OCI-LY7 (cell line): ENCODE measurements at regions not wholly inside any gene's neighbourhood (a gene's known extent, or its start where the extent isn't known, plus 50 kb on each side); places are given as distances from the start of the nearest gene placed in this dataset.

Experiments
- BruUV-seq: library from RNA; stranded (reverse); fragments of 400-500 nt; replicated peaks from 2 replicates; lab custom pipeline; 2021; lab: Mats Ljungman, UMichigan
- CTCF ChIA-PET: fragments of 300-600 bp; sonication (Branson Sonifier 250); formaldehyde crosslinking; loops from one replicate; lab custom pipeline; 2022; ENCODE audit warnings: antibody characterized with exemption; ENCODE audit not compliant: unreplicated experiment; lab: Charles Lee
- POLR2A ChIA-PET: fragments of 300-600 bp; sonication (Branson Sonifier 250); formaldehyde crosslinking; loops from one replicate; lab custom pipeline; 2022; ENCODE audit warnings: antibody characterized with exemption; lab: Charles Lee
- DNase-seq: peaks from one replicate; pipeline ENCODE4 v3.0.0-alpha.2; 2015; ENCODE audit warnings: low spot score
- H2AFZ ChIP-seq: fragments of 200-600 bp; sonication (generic), shearing (Covaris generic); 2 replicates; pipeline ENCODE4 v1.6.1; 2014; ENCODE audit warnings: mild to moderate bottlenecking, antibody characterized with exemption, low read length, moderate library complexity
- H3K27ac ChIP-seq: fragments of 200-600 bp; sonication (generic); 2 replicates; pipeline ENCODE4 v1.5.1; 2014; ENCODE audit warnings: mixed run types, low read depth, mild to moderate bottlenecking, moderate library complexity, low read length, inconsistent platforms; ENCODE audit not compliant: poor library complexity, severe bottlenecking
- H3K36me3 ChIP-seq: fragments of 200-600 bp; sonication (generic); 2 replicates; pipeline ENCODE4 v1.6.1; 2014; ENCODE audit warnings: mild to moderate bottlenecking, antibody characterized with exemption, low read length, moderate library complexity, mixed read lengths; ENCODE audit not compliant: insufficient read depth
- H3K4me1 ChIP-seq: fragments of 200-600 bp; sonication (generic); 2 replicates; pipeline ENCODE4 v1.5.1; 2014; ENCODE audit warnings: mild to moderate bottlenecking, low read length; ENCODE audit not compliant: insufficient read depth, poor library complexity, severe bottlenecking
- H3K4me2 ChIP-seq: fragments of 200-600 bp; sonication (generic); 2 replicates; pipeline ENCODE4 v1.6.1; 2014; ENCODE audit warnings: mild to moderate bottlenecking, low read length
- H3K4me3 ChIP-seq: fragments of 200-600 bp; sonication (generic); 2 replicates; pipeline ENCODE4 v1.5.1; 2014; ENCODE audit warnings: mild to moderate bottlenecking, low read depth, low read length; ENCODE audit not compliant: poor library complexity, severe bottlenecking
- H3K79me2 ChIP-seq: fragments of 200-600 bp; sonication (generic); 2 replicates; pipeline ENCODE4 v1.6.1; 2016; ENCODE audit warnings: low read depth, mild to moderate bottlenecking, low read length, moderate library complexity, mixed read lengths; ENCODE audit not compliant: insufficient read depth
- H3K9me2 ChIP-seq: fragments of 200-600 bp; sonication (generic); 2 replicates; pipeline ENCODE4 v1.6.1; 2016; ENCODE audit warnings: mild to moderate bottlenecking, low read length, mixed read lengths; ENCODE audit not compliant: insufficient read depth
- H3K9me3 ChIP-seq: fragments of 200-600 bp; sonication (generic); 2 replicates; pipeline ENCODE4 v1.6.1; 2014; ENCODE audit warnings: mild to moderate bottlenecking, mixed run types, low read length, mixed read lengths
- H4K20me1 ChIP-seq: fragments of 200-600 bp; sonication (generic); 2 replicates; pipeline ENCODE4 v1.6.1; 2014; ENCODE audit warnings: mild to moderate bottlenecking, antibody characterized with exemption, low read length, moderate library complexity, mixed read lengths; ENCODE audit not compliant: insufficient read depth
- EZH2phosphoT487 ChIP-seq: fragments of 200-600 bp; sonication (generic); IDR thresholded peaks from 2 replicates; pipeline ENCODE4 v1.6.1; 2018; ENCODE audit warnings: low read depth, borderline replicate concordance, mild to moderate bottlenecking, mixed run types, antibody characterized with exemption, low read length, moderate library complexity, mixed read lengths
- intact Hi-C: fragments of 100-400 bp; cut with micrococcal nuclease; formaldehyde crosslinking; loops from one replicate; pipeline ENCODE4 v1.10.0; 2022; ENCODE audit not compliant: unreplicated experiment
- TF ChIP-seq, protein P1 (sequence below): fragments of 200-600 bp; sonication (generic); conservative IDR thresholded peaks from 2 replicates; pipeline ENCODE4 v1.5.1; 2014; ENCODE audit warnings: mild to moderate bottlenecking, antibody characterized with exemption, low read length, moderate library complexity, mixed read lengths

DNA sequence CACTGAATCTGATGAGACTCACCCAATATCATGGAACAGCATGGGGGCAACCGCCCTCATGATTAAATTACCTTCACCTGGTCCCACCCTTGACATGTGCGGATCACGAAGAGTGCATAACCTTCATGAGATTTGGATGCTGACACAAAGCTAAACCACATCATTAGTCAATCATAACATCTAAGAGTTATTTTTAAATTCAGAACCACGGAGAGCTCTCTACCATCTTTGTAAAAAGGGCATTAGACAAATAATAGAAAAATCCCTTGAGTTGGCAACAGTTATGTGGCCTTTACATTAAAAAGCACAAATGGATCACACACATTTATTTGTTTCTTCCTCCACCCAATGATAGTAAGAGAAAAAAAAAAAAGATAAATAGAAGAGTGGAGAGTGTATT lies 182.2 kb downstream of the VCY1B start:
- no peak overlapping the region for H3K4me3 ChIP-seq
- no peaks in the 10 kb centered on the region for H3K36me3 ChIP-seq
- no peak for DNase-seq
- no peak overlapping the region for H3K4me2 ChIP-seq
- ChIA-PET POLR2A (no interaction called here), CTCF (no interaction called here)
- H3K4me1 ChIP-seq, result no peaks in the 10 kb centered on the region
- no peaks in the 10 kb centered on the region for H4K20me1 ChIP-seq
- no peaks in the 10 kb centered on the region for H3K9me3 ChIP-seq
- H2AFZ ChIP-seq, result no peak overlapping the region
- H3K27ac ChIP-seq, result no peak overlapping the region
- no peak for TF ChIP-seq EZH2phosphoT487
- intact Hi-C loops, result no loop called here
- no peaks in the 10 kb centered on the region for H3K9me2 ChIP-seq
- H3K79me2 ChIP-seq, result no peaks in the 10 kb centered on the region
- no TSS peak for BruUV-seq

DNA sequence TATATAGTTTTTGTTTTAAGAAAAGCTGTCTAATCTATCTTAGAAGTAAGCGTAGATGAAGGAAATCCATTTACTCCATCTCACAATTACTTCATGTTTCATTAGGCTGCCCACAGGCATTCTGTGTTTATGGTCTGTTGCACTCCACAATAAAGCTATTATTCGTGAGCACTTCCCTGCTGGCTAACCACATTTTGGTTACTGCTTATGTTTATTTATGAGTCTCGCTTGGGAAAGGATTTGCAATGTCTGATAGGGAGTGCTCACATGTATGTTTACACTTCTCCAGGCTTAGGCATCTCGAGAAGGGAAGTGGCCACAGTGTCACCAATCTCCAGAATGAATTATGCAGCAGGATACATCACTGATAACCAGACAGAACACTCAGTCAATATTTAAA lies 190.9 kb downstream of the VCY1B start:
- ChIA-PET CTCF (no interaction called here), POLR2A (no interaction called here)
- H2AFZ ChIP-seq, result no peak overlapping the region
- DNase-seq, result no peak
- H3K9me2 ChIP-seq, result no peaks in the 10 kb centered on the region
- no peaks in the 10 kb centered on the region for H3K9me3 ChIP-seq
- no peaks in the 10 kb centered on the region for H4K20me1 ChIP-seq
- no peak overlapping the region for H3K27ac ChIP-seq
- H3K4me2 ChIP-seq, result no peak overlapping the region
- H3K79me2 ChIP-seq, result no peaks in the 10 kb centered on the region
- no peaks in the 10 kb centered on the region for H3K4me1 ChIP-seq
- intact Hi-C loops, result no loop called here
- TF ChIP-seq, protein P1, sequence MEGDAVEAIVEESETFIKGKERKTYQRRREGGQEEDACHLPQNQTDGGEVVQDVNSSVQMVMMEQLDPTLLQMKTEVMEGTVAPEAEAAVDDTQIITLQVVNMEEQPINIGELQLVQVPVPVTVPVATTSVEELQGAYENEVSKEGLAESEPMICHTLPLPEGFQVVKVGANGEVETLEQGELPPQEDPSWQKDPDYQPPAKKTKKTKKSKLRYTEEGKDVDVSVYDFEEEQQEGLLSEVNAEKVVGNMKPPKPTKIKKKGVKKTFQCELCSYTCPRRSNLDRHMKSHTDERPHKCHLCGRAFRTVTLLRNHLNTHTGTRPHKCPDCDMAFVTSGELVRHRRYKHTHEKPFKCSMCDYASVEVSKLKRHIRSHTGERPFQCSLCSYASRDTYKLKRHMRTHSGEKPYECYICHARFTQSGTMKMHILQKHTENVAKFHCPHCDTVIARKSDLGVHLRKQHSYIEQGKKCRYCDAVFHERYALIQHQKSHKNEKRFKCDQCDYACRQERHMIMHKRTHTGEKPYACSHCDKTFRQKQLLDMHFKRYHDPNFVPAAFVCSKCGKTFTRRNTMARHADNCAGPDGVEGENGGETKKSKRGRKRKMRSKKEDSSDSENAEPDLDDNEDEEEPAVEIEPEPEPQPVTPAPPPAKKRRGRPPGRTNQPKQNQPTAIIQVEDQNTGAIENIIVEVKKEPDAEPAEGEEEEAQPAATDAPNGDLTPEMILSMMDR, result no peak
- TF ChIP-seq EZH2phosphoT487, result no peak
- H3K36me3 ChIP-seq, result no peaks in the 10 kb centered on the region
- BruUV-seq, result no TSS peak
- H3K4me3 ChIP-seq, result no peak overlapping the region

DNA sequence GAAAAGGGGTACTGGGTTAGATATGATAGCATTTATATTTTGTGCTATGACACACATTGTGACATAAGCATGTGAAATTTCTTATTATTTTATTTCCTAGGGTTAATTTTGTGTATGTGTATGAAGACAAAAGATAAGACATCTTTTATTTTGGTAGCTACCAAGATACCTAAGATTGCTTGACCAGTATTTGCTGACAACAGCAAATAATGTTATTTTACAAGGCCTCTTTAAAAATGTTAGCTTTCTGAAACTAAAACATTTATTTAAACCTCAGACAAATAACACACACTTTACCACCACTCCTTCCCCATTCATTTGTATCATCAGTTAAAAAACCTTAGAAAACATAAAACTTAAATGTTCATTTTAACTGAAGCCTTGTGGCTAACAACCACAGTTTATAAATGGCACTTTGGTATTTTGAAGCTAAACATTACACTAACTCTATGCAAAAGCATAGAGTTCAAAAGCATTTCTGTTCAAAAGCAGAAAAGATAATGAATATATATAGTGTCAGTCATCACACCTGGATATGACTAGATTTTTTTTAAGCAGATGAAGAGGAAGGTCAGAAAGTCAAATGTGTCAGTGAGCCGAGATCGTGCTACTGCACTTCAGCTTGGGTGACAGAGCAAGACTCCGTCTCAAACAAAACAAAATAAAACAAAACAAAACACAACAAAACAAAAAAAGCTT lies 193.0 kb downstream of the VCY1B start:
- intact Hi-C loops, result no loop called here
- no peak overlapping the region for H2AFZ ChIP-seq
- H3K36me3 ChIP-seq, result no peaks in the 10 kb centered on the region
- ChIA-PET CTCF (no interaction called here), POLR2A (no interaction called here)
- H3K4me1 ChIP-seq, result no peaks in the 10 kb centered on the region
- H3K9me2 ChIP-seq, result no peaks in the 10 kb centered on the region
- no peak for DNase-seq
- no peak for TF ChIP-seq EZH2phosphoT487
- TF ChIP-seq, protein P1, result no peak
- H3K79me2 ChIP-seq, result no peaks in the 10 kb centered on the region
- no peak overlapping the region for H3K27ac ChIP-seq
- H3K4me3 ChIP-seq, result no peak overlapping the region
- BruUV-seq, result no TSS peak
- H4K20me1 ChIP-seq, result no peaks in the 10 kb centered on the region
- H3K4me2 ChIP-seq, result no peak overlapping the region
- no peaks in the 10 kb centered on the region for H3K9me3 ChIP-seq
